ENCODE measurements at regions not wholly inside any gene's neighbourhood (a gene's known extent, or its start where the extent isn't known, plus 50 kb on each side); places are given as distances from the start of the nearest gene placed in this dataset.

DNA sequence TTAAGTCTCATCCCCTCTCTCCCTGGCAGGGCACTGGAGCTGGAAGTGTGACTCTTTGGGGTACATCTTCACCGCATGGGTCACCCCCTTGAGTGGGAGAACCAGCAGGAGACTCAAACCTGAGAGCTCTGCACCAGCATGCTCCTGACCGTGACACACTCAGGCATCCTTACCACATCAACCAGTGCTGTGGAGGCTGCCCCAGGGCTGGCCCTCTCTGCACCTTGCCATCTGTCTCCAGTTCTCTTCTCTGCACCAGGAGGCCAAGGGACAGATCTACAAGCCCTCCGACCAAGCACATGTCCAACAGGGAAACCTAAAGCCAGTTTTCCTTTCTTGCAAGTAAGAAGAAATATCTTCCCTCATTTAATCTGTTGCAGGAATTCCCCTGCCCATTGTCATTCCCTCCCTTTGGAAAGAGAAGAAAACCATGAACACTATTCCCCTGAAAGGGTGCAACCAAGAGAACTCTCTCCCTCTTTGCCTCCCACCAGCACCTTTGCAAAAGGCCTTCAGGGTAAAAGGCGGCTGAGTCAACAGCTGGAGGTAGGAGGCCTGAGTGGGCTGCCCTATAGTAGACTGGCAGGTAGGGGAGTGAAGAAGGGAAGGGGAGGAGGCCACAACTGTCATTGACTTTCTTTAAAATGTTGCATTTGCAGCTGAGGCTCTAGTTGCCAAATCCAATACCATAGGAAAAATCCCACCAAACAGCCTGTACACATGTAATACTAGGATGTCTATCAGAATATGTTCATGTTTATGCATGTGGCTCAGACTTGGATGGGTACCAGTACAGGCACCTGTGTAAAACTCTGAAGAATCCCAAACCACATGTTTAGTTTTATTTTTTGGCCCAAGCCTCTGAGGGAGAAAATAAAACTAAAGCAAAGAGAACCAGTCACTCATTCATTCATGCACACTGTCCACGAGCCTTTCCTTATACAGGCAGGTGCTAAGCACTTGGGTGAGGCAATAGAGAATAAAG lies 117.0 kb downstream of the WT1 start:
- DNase-seq: no peak

- no peak for DNase-seq
Observed at GRCh38 chr11:32323814-32324130, 111.6 kb downstream of the WT1 start.

DNA sequence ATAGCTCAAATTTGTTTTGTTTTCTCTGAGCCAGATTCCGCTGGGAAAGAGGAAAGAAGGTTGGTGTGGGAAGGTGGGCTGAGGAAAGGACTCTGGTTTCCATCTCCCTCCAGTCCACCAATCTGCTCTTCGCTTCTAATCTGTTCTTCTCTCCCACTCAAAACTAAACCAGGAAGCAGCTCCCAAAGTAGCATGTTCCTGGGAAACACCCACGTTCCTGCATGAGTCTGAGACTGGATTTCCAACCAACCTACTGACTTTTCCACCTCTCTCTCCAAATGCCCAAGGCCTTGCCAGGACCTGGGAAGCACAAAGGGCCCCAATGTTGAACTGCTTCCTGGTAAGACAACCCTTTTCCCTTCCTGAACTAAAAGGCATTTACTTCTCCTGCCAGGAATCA lies 110.2 kb downstream of the WT1 start:
- DNase-seq: no peak

- no peak for DNase-seq
Observed at GRCh38 chr11:32325725-32326124, 109.6 kb downstream of the WT1 start.

GRCh38 chr11:32326522-32326921 lies 108.8 kb downstream of the WT1 start:
- no peak for DNase-seq

GRCh38 chr11:32328392-32328791 lies 106.9 kb downstream of the WT1 start:
- DNase-seq: no peak

DNA sequence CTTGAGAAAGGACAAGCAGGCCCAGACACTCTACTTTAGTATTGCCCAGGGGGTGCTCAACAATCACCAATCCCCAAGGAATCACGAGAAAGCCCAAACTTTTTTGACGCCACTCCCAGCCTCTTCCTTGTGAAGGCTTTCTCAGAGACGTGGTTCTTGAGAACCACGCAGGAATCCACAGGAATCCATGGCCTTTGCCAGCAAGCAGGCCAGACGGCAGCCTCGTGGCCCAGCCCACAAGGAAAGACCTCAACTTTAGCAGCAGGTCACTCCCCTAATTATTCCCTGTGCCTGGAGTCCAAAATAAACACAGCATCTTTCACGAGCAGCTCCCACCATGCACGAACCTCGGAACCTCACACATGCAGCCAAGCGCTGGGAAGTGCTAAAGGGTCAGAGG lies 104.2 kb downstream of the WT1 start:
- DNase-seq: no peak

DNA sequence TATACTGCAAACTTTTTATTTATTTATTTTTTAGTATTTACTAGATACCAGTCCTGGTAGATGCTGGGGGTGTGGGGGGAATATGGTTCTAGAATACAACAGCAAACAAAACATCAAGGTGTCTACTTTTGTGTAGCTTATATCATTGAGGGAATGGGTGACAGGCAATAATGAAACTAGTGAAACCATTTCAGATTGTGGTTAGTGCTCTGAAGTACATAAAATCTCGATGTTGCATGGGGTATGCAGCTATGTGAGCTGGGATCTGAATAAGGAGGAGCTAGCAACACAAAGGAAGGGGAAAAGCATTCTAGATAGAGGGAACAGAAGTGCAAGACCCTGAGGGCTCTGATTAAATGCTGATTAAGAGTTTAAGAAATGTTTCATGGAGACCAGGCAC lies 103.5 kb downstream of the WT1 start:
- DNase-seq: no peak

- DNase-seq: no peak
Observed at GRCh38 chr11:32332990-32333319, 102.4 kb downstream of the WT1 start.

- peak in 1 of 5 donors; percentile 7 for DNase-seq
Observed at GRCh38 chr11:32333320-32333991, 101.9 kb downstream of the WT1 start.

- peak in 1 of 5 donors; percentile 11 for DNase-seq
Observed at GRCh38 chr11:32334822-32335221, 100.5 kb downstream of the WT1 start.

All from T-helper 1 cell (primary cell).